IPS-18c (cell line): ENCODE measurements at regions not wholly inside any gene's neighbourhood (a gene's known extent, or its start where the extent isn't known, plus 50 kb on each side); places are given as distances from the start of the nearest gene placed in this dataset.
"Not testable (repeated sequence)": the region's sequence is repeated elsewhere in the genome, so short reads cannot be mapped to it uniquely, and the experiment has no call there.

Source experiments
- H3K4me3 ChIP-seq: 2 replicates; pipeline ENCODE4 v1.7.0; 2013; ENCODE audit warnings: low read depth, mild to moderate bottlenecking, low read length, moderate library complexity; ENCODE audit not compliant: insufficient read depth
- H3K9me3 ChIP-seq: one replicate; pipeline ENCODE4 v1.6.1; 2013; ENCODE audit warnings: mild to moderate bottlenecking, low read length, moderate library complexity; ENCODE audit not compliant: control insufficient read depth, insufficient read depth

GRCh38 chr10:42883993-42884983 is 101.7 kb downstream of the BMS1 start:
- no peak overlapping the region for H3K4me3 ChIP-seq
- H3K9me3 ChIP-seq: no peaks in the 10 kb centered on the region

- H3K9me3 ChIP-seq: no peaks in the 10 kb centered on the region
- no peak overlapping the region for H3K4me3 ChIP-seq
Measured at GRCh38 chr10:42885491-42886270, 103.1 kb downstream of the BMS1 start.

- Histone ChIP-seq H3K9me3 (no peaks in the 10 kb centered on the region), H3K4me3 (no peak overlapping the region)
Measured at GRCh38 chr10:42887734-42888503, 105.3 kb downstream of the BMS1 start.

- no peaks in the 10 kb centered on the region for H3K9me3 ChIP-seq
- no peak overlapping the region for H3K4me3 ChIP-seq
Measured at GRCh38 chr10:42888504-42889095, 106.0 kb downstream of the BMS1 start.

- peaks cover 2% of the 10 kb centered on the region for H3K9me3 ChIP-seq
Measured at GRCh38 chr10:42896735-42897134, 114.1 kb downstream of the BMS1 start.

GRCh38 chr10:42898037-42898960 is 115.7 kb downstream of the BMS1 start:
- peak overlapping the region; percentile 36; the same call in 1 of the 2 replicates for H3K4me3 ChIP-seq
- peaks cover 2% of the 10 kb centered on the region for H3K9me3 ChIP-seq

More at GRCh38 chr10:42896735-42897134, 114.1 kb downstream of the BMS1 start:
- no peak overlapping the region for H3K4me3 ChIP-seq

- no peak overlapping the region for H3K4me3 ChIP-seq
- H3K9me3 ChIP-seq: peaks cover 2% of the 10 kb centered on the region
Measured at GRCh38 chr10:42899036-42899435, 116.4 kb downstream of the BMS1 start.

GRCh38 chr10:42900346-42900745 is 117.8 kb downstream of the BMS1 start:
- H3K9me3 ChIP-seq, H3K4me3 ChIP-seq: not testable (repeated sequence)

- H3K9me3 ChIP-seq: peaks cover 4% of the 10 kb centered on the region
- no peak overlapping the region for H3K4me3 ChIP-seq
Measured at GRCh38 chr10:42911359-42911758, 128.8 kb downstream of the BMS1 start.

GRCh38 chr10:42916974-42917373 is 134.4 kb downstream of the BMS1 start:
- Histone ChIP-seq H3K9me3 (peaks cover 4% of the 10 kb centered on the region), H3K4me3 (no peak overlapping the region)

GRCh38 chr10:42917821-42918220 is 135.2 kb downstream of the BMS1 start:
- Histone ChIP-seq H3K9me3 (peaks cover 4% of the 10 kb centered on the region), H3K4me3 (no peak overlapping the region)

GRCh38 chr10:42921951-42922350 is 139.4 kb downstream of the BMS1 start:
- Histone ChIP-seq H3K9me3 (peaks cover 2% of the 10 kb centered on the region), H3K4me3 (no peak overlapping the region)

- Histone ChIP-seq H3K4me3 (no peak overlapping the region), H3K9me3 (peaks cover 2% of the 10 kb centered on the region)
Measured at GRCh38 chr10:42924484-42924883, 141.9 kb downstream of the BMS1 start.

- Histone ChIP-seq H3K9me3 (peaks cover 4% of the 10 kb centered on the region), H3K4me3 (no peak overlapping the region)
Measured at GRCh38 chr10:42926843-42927242, 144.2 kb downstream of the BMS1 start.

- no peak overlapping the region for H3K4me3 ChIP-seq
- H3K9me3 ChIP-seq: peaks cover 4% of the 10 kb centered on the region
Measured at GRCh38 chr10:42928064-42928463, 145.5 kb downstream of the BMS1 start.

- H3K9me3 ChIP-seq: peaks cover 4% of the 10 kb centered on the region
- H3K4me3 ChIP-seq: no peak overlapping the region
Measured at GRCh38 chr10:42929236-42929635, 146.6 kb downstream of the BMS1 start.
